SK-N-SH treated with all-trans-retinoic acid at 6 μM for 48 hours (cell line): ENCODE measurements at regions not wholly inside any gene's neighbourhood (a gene's known extent, or its start where the extent isn't known, plus 50 kb on each side); places are given as distances from the start of the nearest gene placed in this dataset.

Source experiments
- CREB5 ChIP-seq: fragments of 250-450 bp; sonication (Bioruptor Pico); IDR thresholded peaks from 2 replicates; pipeline ENCODE4 v1.5.1; 2020; ENCODE audit warnings: low read depth, mild to moderate bottlenecking, moderate library complexity
- ESRRG ChIP-seq: fragments of 250-450 bp; sonication (Bioruptor Pico); IDR thresholded peaks from 2 replicates; pipeline ENCODE4 v1.6.1; 2021; ENCODE audit warnings: mild to moderate bottlenecking
- PATZ1 ChIP-seq: fragments of 250-450 bp; sonication (Bioruptor Pico); IDR thresholded peaks from 2 replicates; pipeline ENCODE4 v1.8.0; 2020; ENCODE audit warnings: mild to moderate bottlenecking, moderate library complexity, borderline replicate concordance
- PPARA ChIP-seq: fragments of 250-450 bp; sonication (Bioruptor Pico); IDR thresholded peaks from 2 replicates; pipeline ENCODE4 v1.5.0; 2020; ENCODE audit warnings: mild to moderate bottlenecking, borderline replicate concordance
- TCF4 ChIP-seq: fragments of 250-450 bp; sonication (Bioruptor Pico); IDR thresholded peaks from 2 replicates; pipeline ENCODE4 v1.8.0; 2021; ENCODE audit warnings: mild to moderate bottlenecking, moderate library complexity, borderline replicate concordance
- ZFP3 ChIP-seq: fragments of 250-450 bp; sonication (Bioruptor Pico); IDR thresholded peaks from 2 replicates; pipeline ENCODE4 v1.5.0; 2020; ENCODE audit warnings: mild to moderate bottlenecking, moderate library complexity

- no peak for TF ChIP-seq TCF4
- TF ChIP-seq ESRRG (CRISPR knock-in tag), result no peak
- TF ChIP-seq CREB5 (CRISPR knock-in tag), result no peak
- TF ChIP-seq ZFP3 (CRISPR knock-in tag), result no peak
- TF ChIP-seq PPARA (CRISPR knock-in tag), result no peak
- no peak for TF ChIP-seq PATZ1 (CRISPR knock-in tag)
Observed at GRCh38 chr18:25736516-25736915, 353.9 kb downstream of the SS18 start.
